HG03135 (cell line): ENCODE measurements at regions not wholly inside any gene's neighbourhood (a gene's known extent, or its start where the extent isn't known, plus 50 kb on each side); places are given as distances from the start of the nearest gene placed in this dataset.

Source experiments
- ATAC-seq: cut with Tn5 transposase; IDR thresholded peaks from one replicate; pipeline ENCODE4 v1.9.1; 2021; ENCODE audit warnings: mild to moderate bottlenecking, moderate library complexity; ENCODE audit not compliant: unreplicated experiment

DNA sequence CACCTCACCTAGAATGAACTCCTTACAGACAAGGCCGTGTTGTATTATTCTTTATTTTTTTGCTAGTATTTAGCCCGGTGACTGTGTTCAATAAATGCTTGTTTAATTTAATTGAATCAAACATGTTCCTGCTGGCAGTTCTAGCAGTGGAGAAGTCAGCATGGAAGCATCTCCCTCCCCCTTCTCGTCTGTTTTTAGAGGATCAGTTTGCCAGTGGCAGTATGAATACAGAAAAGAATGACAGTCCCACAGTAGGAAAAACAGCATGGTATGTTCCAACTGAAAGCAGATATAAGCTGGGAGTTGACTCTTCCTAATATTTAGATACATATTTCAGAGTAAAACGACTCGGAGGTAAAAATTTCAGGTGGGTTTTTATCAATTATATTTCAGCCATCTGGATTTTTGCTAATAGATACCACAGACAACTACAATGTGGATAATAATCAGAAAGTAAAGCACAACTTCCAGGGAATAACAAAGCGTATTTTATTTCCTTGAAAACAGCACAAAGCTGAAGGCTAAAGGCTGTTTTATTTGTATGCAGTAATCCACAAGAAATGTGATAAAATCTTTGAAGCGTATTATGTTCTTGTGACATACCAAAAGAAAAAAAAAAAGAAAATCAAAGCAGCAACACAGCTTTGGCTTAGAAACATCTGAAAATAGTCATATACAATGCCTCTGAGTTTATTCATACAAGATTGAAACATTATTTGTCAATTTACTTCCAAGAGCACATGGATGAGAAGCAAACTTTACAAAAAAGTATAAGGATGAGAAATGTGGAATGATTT, 244.5 kb upstream of the KCNMB2 start:
- ATAC-seq = no peak

DNA sequence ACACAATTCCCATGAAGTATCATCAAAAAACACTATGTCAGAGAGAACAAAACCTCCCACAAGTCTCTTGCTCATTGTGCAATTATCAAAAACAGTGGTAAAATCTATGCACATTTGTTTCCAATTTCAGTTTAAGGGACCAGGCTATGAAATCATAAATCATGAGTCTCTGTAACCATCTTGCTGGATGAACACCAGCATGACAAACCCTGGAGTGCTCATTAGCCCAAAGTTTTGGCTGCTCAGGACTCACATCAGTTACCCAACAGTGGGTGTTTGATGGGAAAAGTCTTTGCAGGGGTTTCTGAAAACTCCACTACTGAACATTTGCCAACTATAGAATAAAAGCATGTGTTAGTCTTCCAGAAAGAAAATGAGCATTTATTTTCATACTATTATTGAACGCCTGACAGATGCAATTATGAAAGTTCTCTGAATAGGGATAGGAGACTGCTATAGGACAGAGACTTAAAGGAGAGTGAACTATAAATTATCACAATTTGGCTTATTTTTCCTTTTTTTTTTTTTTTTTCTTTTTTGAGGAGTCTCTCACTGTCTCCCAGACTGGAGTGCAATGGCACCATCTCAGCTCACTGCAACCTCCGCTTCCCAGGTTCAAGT, 240.8 kb upstream of the KCNMB2 start:
- no peak for ATAC-seq

DNA sequence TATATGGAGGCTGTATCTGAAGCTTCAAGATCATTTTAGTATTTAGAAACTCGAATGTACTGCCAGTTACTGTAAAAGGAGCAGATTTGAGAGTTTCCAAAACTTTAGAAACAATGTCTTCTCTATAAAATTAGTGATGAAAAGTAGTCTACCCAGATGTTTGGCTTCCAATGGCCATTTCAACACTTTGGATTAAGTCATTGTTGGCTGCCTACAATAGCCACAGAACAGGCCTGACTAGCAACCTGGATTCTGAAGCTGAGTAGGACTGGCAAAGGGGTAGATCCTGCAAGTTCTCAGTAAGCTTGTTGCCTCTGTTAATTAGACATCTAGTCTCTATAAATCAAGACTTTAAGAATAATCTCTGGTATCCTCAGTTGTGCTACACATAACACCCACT, 239.0 kb upstream of the KCNMB2 start:
- ATAC-seq = no peak

DNA sequence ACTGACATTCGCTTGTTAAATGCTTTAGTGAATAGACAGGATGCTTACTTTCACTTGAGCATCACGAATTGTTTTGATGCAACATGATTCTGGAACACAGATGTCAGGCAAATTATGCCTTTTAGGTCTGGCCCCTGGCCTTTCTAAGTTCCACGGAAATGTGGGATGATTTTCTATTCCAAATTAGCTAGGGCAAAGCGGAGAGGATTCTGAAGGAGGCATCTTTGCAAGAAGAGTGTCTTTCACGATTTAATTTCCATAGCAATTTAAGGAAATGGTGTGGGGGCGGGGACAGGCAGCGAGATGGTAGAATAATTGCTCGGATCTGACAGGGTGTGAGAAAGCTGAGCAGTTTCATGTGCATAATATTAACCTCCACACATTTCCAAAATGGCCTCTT, 238.5 kb upstream of the KCNMB2 start:
- ATAC-seq = no peak

DNA sequence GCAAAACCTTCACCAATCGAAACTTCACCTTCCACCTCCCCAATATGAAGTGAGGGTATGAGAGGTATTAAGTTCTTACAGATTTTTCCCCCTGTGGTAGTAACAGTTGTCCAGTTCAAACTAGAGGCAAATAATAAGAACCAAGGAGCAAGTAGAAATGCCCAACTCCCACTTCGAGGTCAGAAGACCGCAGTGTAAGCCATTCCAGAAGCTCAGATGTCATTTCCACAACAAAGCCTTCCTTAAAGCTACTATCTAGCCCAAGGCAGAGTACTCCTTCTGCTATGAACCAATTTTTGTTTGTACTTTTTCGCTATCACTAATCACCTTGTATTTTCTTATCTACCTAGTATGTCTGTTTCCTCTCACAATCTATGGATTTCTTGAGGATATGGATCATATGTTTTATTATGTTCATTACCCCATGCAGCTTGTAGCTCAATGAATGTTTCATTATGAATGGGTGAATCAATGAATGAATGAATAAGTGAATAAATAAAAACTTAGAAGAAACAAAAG, 235.7 kb upstream of the KCNMB2 start:
- no peak for ATAC-seq

DNA sequence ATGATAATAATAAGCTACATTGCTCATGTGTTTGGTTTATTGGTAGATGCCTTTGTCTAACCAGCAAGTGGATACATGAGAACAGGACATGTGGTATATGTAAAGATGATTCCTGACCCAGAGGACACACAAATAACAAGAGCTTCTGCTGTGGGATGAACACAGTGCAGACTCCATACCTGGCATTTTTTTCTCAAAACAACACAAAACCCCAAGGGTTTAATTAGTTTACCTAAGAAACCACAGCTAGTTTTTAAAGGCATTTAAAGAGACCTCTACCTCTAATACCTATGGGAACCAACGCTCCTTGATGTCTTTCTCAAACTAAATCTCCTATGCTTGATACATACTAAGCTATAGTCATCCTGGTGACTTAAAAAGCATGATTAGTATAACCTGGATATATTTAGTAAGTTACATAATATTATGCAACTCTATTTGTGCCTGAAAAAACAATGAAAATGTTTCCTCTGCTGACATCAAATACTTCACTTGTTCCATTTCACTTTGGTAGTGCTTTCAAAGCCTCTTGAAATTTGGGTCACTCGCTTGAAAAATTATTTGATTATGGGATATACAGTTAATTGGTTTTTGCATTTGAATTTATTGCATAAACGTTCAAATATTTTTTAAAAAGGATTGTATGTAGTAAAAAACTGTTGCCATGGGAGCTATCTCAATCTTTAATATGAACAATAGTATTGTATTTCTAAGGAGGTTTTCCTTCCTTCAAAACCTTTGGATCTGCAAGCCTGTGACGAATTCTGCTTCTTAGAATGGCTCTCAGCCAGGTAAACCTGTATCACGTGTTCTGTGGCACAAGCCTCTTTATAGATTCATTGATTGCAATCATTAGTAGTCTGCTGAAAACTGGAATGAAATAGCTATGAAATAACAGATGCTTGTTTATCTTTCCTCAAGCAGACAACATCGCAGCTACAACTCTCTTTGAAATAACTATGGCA, 233.0 kb upstream of the KCNMB2 start:
- no peak for ATAC-seq

DNA sequence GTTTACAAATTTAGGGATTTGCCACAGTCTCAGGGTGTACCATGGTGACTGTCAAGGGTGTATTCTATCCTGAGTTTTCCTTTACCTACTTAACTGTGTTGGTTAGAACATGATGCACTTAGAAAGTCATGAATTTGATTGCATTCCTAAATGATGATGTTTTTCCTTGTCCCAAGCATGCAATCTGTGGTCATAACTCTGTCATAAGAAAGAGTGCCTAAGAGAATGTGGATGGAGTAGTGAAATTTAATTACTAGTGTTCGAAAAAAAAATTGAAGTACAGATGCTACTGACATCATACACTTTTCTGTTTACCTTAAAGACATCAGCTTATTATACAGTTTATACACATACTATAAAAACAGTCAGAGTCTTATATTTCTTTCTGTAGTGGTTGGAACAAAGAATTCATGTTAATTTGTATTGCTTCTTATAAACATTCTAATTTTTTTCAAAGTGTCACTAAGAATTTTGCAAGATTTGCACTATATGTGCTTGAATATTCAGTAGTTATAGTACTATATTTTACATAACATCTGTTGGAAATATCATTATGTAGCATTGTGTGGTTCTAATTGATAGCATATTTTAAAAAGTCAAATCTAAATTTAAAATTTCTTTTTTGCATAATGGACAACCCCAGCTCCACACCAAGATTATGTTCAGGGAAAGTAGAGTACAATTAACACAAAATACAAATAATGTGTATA, 231.3 kb upstream of the KCNMB2 start:
- ATAC-seq = no peak

DNA sequence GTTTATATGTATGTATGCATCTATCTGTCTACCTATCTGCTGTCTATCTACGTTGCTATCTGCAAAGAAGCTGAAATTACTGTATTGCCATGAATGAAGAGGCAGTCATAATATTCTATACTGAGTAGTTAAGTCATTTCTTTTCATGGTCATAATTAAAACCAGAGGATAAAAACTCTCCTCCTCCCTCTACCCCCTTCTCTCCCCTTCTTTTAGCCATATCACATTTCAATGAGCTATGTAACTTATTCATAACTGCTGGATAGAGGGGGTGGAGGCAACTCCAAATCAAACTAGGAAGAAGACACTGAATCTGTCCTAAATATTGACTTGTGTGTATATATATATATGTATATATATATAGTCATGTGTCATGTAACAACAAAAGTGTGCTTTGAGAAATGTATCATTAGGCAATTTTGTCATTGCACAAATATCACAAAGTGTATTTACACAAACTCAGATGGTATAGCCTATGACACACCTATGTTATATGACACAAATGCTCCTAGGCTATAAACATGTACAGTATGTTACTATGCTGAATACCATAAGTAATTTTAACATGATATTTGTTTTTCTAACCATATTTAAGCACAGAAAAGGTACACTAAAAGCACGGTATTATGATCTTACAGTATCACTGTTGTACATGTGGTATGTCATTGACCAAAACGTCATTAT, 229.7 kb upstream of the KCNMB2 start:
- no peak for ATAC-seq

DNA sequence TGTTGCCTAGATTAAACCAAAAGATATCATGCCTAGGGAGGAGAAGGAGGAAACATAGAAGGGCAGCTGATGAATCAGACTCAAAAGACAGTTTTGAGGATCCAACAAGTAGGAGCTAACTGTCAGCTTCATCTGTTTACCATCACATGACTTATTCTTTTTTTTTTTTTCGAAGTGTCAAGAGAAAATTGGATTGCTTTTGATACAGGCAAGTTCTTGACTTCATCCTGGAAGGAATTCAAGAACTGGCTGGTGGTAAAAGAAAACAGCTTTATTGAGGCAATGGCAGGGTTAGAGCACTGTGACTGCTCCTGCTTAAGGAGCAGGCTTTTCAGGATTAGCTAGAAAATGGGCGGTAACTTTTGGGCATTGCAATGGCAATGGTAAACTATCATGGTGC, 227.5 kb upstream of the KCNMB2 start:
- ATAC-seq = no peak

DNA sequence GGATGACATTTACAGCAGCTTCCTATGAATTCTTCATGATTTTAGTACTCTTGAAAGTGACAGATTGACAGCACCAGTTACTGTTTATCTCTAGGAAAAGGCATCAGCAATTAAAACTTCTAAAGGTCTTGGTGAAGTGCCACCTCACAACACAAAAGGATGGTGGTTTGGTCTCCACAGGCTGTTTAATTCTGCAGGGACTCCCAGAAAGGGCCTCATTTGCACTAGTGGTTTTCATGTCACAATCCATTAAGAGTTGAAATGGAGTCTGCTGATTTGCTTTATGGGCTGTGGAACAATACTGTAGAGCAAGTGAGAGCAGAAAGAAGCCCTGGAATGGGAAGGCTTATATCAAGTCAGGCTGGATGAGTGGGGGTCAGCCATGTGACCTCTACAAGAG, 225.3 kb upstream of the KCNMB2 start:
- ATAC-seq = no peak

DNA sequence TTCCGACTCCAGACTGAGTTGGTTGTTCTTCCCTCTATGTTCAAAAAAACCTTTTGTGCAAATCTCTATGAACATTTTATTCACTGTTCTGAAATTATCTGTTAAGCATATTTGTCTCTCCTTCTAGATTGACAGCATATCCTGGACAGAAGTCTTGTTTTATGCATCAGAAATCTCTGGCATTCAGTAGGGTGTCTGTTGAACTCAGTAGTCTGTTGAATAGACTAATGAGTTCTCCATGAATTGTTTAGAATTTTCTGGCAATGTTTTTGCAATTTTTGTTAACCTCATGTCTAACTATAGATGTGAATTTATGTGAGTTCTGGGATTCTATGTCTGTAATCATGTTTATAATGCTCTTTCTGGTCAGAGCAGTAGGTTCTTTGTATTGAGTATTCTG, 222.5 kb upstream of the KCNMB2 start:
- no peak for ATAC-seq

DNA sequence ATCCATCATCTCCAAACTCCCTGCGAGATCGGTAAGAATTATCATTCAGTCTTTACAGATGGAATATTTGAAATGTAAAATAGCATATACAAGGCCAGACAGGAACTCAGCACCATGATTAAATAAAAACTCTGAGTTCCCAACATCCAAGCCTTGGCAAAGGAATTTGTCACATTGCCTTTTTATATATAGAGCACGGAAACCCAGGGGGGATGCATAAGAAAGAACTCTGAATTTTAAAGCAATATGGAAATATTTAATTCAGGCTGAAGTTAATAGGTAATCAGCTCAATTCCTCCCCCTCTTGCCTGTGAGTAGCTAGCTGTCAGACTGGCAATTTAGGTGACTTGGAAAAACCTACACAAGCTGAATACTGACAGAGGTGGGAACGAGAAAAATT, 217.9 kb upstream of the KCNMB2 start:
- no peak for ATAC-seq

DNA sequence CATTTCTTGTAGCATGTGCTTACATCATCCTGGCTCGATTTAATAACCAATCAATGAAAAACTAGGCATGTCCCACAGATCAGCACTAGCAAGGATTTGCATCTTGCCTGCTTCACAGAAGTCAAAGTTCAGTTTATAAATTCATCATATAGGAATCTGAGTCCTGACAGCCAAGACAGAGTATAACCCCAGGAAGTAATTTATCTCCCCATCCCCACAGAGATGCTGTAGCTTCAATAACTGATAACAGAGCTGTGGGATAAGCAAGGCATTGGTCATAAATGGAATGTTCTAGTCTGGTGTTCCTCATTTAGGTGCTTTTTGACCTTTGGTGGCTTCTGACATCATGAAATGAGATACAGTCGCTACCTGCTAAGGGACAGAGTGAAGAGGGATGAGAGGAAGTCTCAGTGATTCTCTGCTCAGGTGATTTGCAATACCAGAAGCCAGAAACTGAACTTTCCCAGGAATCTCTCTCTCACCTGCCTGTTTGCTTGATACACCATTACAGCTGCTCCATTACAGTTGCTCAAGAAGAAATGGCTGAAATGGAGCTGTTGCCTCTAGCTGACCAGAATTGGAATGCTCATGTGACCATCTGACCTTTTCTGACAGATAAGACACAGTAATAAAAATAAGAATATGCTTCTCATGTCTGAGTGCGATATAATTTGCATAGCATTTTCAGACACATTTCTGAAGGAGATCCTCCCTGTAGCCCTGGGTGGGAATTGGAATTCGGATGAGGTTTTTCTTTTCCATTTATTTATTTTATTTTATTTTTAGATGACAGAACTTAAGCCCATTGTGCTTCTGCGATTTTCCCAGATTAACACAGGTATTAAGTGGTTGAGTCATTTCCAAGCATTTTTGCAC, 217.1 kb upstream of the KCNMB2 start:
- no peak for ATAC-seq

DNA sequence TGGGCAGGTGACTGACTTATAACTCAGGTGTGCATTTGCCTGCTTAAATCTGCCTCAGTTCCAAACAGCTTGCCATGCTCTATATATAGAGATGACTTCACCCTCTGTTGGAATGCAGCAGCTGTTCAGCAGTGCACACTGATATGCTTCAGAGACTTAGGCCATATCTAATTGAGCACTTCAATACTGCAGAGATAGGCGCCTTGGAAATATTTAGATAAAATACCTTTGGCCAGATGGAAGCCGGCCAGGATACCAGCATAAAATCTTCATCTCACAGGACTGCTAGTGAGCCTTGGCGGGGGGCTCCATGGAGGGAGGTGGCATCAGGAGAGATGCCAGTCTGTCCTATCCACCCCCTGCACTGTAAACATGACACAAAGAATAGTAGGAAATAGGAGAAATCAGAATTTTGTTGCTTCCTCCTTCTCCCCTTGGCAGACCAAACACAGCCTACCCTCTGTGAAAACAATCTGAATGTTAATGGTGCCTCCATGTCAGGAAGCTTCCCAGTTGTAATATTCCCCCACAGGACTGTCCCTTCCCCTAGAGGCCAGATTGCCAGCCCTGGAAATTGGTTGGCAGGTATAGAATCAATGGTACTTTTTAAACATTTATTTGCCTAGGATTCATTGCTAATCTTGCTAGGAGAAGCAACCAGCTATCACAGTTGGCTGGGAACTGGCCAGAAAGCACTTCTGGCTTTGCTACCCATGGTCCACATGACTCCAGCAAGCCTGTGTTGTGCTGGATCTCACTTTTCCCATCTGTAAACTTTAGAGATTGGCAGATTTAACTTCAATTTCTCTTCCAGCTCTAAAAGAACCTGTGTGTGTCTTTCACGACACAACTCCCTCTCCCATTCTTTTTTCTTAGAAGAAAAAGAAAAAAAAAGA, 215.5 kb upstream of the KCNMB2 start:
- no peak for ATAC-seq

DNA sequence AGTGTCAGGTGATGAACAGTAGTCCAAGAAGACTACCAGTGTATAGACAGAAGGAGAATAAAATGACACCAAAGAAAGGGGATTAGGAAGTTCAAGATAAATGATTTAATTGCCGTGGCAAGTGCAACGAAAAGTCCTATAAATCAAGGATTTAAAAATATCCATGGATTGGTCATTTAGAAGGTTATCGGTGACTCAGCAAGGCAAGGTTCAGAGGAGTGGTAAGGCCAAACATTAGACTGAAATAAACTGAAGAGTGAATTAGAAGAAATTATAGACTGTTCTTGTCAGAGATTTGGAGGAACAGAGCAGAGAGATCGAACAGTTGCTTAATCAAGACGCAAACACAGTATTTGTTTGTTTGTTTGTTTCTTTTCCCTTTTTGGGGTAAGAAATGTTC, 211.9 kb upstream of the KCNMB2 start:
- no peak for ATAC-seq

DNA sequence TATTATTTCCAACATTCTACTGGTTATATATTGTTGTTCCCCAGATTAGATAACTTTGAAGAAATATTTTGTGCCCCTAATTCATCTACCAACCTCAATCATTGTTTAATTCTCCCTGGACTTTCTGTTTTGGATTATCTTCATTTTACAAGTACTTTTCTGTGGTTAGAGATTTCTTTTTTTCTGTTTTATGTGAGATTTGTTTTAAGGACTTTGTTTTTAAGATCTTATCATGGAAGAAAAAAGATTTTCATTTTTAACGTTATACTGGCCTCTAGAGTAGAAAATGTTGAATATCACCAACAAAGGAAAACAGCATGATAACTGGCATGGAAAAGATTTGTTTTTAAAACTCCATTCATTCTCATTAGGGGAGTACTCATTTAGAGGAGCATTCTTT, 210.9 kb upstream of the KCNMB2 start:
- no peak for ATAC-seq

DNA sequence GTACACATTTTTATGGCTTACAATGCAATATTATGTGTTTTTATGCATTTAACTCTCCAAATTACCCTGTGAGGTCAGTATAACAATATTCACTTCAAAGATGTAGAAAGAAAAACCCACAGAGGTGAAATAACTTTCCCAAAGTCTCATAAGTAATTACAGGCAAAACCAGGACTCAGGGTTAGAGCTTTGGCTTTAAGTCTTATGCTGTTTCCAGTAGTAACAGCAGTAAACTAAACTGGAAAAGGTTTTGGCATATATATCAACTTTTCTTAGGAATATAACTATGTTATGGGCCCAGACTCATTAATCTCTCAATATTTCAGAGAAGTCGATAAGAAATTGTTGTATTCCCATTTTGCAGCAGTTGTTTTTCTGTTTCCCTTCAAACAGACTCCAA, 206.3 kb upstream of the KCNMB2 start:
- ATAC-seq = no peak

DNA sequence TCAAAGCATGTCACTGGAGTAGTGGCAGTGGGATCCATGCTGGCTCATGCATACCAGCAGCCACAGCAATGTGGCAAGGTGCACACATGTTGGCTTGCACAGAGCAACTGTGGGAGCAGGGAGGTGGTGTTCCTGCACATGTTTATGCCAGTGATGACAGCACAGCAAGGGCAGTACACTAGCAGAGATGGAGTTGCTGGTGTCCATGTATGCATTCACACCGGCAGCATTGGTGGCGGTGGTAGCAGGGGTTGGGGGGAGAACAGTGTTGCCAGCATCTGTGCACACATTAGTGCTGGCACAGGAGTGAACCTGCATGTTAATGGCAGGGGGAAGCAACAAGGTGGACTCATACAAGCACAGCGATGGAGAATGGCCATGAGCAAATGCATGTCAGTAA, 202.0 kb upstream of the KCNMB2 start:
- no peak for ATAC-seq
